ENCODE measurements at regions not wholly inside any gene's neighbourhood (a gene's known extent, or its start where the extent isn't known, plus 50 kb on each side); places are given as distances from the start of the nearest gene placed in this dataset.

DNA sequence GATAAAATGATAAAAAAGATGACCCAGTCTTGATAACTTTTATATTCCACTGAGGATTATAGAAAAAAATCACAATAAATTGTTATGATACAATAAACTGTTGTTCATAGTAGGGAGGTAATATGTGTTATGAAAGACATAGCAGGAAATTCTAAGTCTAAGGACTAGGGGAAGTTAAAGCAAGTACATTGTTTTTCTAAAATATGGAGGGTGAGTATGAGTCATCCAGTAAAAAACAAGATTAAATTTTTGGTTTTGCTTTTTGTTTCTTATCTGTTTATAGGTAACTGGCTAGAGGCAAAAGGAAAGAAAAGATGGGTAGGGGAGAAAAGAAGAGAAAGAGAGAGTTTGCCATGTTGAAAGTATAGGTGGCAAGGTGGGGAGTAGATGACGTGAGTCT lies 188.4 kb downstream of the POLR1F start:
- TF ChIP-seq, protein P1, sequence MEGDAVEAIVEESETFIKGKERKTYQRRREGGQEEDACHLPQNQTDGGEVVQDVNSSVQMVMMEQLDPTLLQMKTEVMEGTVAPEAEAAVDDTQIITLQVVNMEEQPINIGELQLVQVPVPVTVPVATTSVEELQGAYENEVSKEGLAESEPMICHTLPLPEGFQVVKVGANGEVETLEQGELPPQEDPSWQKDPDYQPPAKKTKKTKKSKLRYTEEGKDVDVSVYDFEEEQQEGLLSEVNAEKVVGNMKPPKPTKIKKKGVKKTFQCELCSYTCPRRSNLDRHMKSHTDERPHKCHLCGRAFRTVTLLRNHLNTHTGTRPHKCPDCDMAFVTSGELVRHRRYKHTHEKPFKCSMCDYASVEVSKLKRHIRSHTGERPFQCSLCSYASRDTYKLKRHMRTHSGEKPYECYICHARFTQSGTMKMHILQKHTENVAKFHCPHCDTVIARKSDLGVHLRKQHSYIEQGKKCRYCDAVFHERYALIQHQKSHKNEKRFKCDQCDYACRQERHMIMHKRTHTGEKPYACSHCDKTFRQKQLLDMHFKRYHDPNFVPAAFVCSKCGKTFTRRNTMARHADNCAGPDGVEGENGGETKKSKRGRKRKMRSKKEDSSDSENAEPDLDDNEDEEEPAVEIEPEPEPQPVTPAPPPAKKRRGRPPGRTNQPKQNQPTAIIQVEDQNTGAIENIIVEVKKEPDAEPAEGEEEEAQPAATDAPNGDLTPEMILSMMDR (IDR thresholded peaks at IDR 0.05; ENCODE audit: low read depth, low read length, poor library complexity, severe bottlenecking), result no peak
- TF ChIP-seq EZH2phosphoT487 (IDR thresholded peaks at IDR 0.05; ENCODE audit: borderline replicate concordance, low read length), result no peak

Data from DOHH2 (cell line).